Thoracic aorta (tissue), 2 donors: ENCODE measurements at regions not wholly inside any gene's neighbourhood (a gene's known extent, or its start where the extent isn't known, plus 50 kb on each side); places are given as distances from the start of the nearest gene placed in this dataset.

ENCODE experiments used
- ATAC-seq: fragments of 150-250 bp; one replicate; pipeline ENCODE4 v1.8.0; 2017; ENCODE audit warnings: low read depth; ENCODE audit not compliant: insufficient number of reproducible peaks, low FRiP score
- DNase-seq: peaks from one replicate; pipeline ENCODE4 v3.0.0-alpha.2; 2020; ENCODE audit warnings: low spot score
- H3K27ac ChIP-seq, 2 donors: fragments of 200-600 bp; sonication (generic); 1 replicate in 1 of 2; 2 replicates in 1 of 2; pipeline ENCODE4 v1.5.1; 2016; ENCODE audit warnings: mild to moderate bottlenecking in 2 of 2, moderate library complexity in 2 of 2
- H3K27me3 ChIP-seq: fragments of 200-600 bp; sonication (generic); replicated peaks from 2 replicates; pipeline ENCODE4 v1.6.0; 2016; ENCODE audit warnings: mild to moderate bottlenecking; ENCODE audit not compliant: insufficient read depth
- H3K36me3 ChIP-seq: fragments of 200-600 bp; sonication (generic); one replicate; pipeline ENCODE4 v1.5.1; 2016
- H3K4me1 ChIP-seq, 2 donors: fragments of 200-600 bp; sonication (generic); 1 replicate in 1 of 2; 2 replicates in 1 of 2; pipeline versions ENCODE4 v1.5.1 to v1.6.0; 2016; ENCODE audit warnings: low read depth in 2 of 2, mild to moderate bottlenecking in 1 of 2; ENCODE audit not compliant: control insufficient read depth in 1 of 2
- H3K4me3 ChIP-seq: fragments of 200-600 bp; sonication (generic); 2 replicates; pipeline ENCODE4 v1.5.1; 2016; ENCODE audit warnings: mild to moderate bottlenecking
- H3K9me3 ChIP-seq: fragments of 200-600 bp; sonication (generic); 2 replicates; pipeline ENCODE4 v1.5.1; 2016
- TF ChIP-seq, protein P1 (sequence below): fragments of 200-600 bp; sonication (generic); IDR thresholded peaks from one replicate; pipeline ENCODE4 v1.5.1; 2019; ENCODE audit warnings: antibody characterized with exemption

- no peak overlapping the region for H3K4me3 ChIP-seq
- no peaks in the 10 kb centered on the region for H3K9me3 ChIP-seq
- H3K4me1 ChIP-seq = no peaks in the 10 kb centered on the region
- no peak for DNase-seq
- H3K27ac ChIP-seq = no peak overlapping the region
- no peaks in the 10 kb centered on the region for H3K27me3 ChIP-seq
- no peaks in the 10 kb centered on the region for H3K36me3 ChIP-seq
- TF ChIP-seq, protein P1, sequence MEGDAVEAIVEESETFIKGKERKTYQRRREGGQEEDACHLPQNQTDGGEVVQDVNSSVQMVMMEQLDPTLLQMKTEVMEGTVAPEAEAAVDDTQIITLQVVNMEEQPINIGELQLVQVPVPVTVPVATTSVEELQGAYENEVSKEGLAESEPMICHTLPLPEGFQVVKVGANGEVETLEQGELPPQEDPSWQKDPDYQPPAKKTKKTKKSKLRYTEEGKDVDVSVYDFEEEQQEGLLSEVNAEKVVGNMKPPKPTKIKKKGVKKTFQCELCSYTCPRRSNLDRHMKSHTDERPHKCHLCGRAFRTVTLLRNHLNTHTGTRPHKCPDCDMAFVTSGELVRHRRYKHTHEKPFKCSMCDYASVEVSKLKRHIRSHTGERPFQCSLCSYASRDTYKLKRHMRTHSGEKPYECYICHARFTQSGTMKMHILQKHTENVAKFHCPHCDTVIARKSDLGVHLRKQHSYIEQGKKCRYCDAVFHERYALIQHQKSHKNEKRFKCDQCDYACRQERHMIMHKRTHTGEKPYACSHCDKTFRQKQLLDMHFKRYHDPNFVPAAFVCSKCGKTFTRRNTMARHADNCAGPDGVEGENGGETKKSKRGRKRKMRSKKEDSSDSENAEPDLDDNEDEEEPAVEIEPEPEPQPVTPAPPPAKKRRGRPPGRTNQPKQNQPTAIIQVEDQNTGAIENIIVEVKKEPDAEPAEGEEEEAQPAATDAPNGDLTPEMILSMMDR = no peak
- no peak for ATAC-seq
These were observed 370.2 kb downstream of the PPP1R3A start for GRCh38 chr7:113548561-113548960.

- no peak overlapping the region for H3K27ac ChIP-seq
- ATAC-seq = no peak
- no peaks in the 10 kb centered on the region for H3K9me3 ChIP-seq
- DNase-seq = no peak
- H3K36me3 ChIP-seq = no peaks in the 10 kb centered on the region
- no peak overlapping the region for H3K4me3 ChIP-seq
- H3K4me1 ChIP-seq = no peaks in the 10 kb centered on the region
- TF ChIP-seq, protein P1 = no peak
- no peaks in the 10 kb centered on the region for H3K27me3 ChIP-seq
These were observed 370.7 kb downstream of the PPP1R3A start for GRCh38 chr7:113548137-113548536.

DNA sequence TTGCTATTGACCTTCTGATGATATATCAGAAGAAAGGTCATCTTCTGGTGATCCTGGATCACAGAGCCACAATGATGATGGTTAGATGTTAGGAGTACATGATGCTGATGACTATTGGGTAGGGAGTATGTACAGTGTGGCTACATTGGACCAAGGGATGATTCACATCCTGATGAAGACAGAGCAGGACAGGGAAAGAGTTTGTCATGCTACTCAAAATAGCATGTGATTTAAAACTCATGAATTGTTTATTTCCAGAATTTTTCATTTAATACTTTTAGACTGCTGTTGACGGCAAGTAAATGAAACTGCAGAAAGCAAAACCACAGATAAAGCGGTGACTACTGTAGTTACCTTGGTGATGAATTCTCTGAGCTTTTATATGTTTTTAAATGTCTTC, 397.3 kb downstream of the PPP1R3A start:
- TF ChIP-seq, protein P1 = no peak
- no peak for DNase-seq
- ATAC-seq = no peak
- Histone ChIP-seq H3K27me3 (no peaks in the 10 kb centered on the region), H3K36me3 (no peaks in the 10 kb centered on the region), H3K9me3 (no peaks in the 10 kb centered on the region), H3K4me1 (peaks cover 0 to 6% of the 10 kb centered on the region in 2 donors), H3K27ac (no peak overlapping the region), H3K4me3 (no peak overlapping the region)

GRCh38 chr7:113519472-113519871, 399.3 kb downstream of the PPP1R3A start:
- no peak for ATAC-seq
- H3K36me3 ChIP-seq = no peaks in the 10 kb centered on the region
- DNase-seq = no peak
- H3K4me1 ChIP-seq = no peaks in the 10 kb centered on the region
- TF ChIP-seq, protein P1 = no peak
- H3K27me3 ChIP-seq = no peaks in the 10 kb centered on the region
- no peak overlapping the region for H3K4me3 ChIP-seq
- no peak overlapping the region for H3K27ac ChIP-seq
- H3K9me3 ChIP-seq = no peaks in the 10 kb centered on the region

DNA sequence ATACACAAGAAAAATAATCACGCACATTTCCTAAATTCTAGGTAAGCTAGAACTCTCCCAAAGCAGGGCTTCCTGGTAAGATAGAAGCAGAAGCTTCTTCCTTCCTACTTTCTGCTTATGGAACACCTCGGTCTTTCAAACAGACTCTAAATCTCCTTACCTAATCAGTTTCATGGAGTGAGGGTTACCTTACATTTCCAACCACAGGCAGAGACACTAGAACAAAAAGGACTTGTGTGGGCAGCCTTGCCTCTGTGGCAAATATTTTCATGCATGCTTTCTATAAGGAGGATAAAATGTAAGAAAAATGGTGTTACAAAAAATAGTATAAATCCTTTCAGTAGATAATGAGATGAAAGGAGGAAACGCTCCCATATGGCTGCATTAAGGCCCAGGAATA, 386.3 kb upstream of the SMIM30 start:
- ATAC-seq (no peak), DNase-seq (no peak)
- Histone ChIP-seq H3K9me3 (no peaks in the 10 kb centered on the region), H3K27ac (no peak overlapping the region), H3K36me3 (no peaks in the 10 kb centered on the region), H3K4me1 (peaks cover 5 to 33% of the 10 kb centered on the region in 2 donors), H3K4me3 (no peak overlapping the region), H3K27me3 (no peaks in the 10 kb centered on the region)
- TF ChIP-seq, protein P1 = no peak
